Right lobe of liver (tissue), 4 donors: ENCODE measurements at regions not wholly inside any gene's neighbourhood (a gene's known extent, or its start where the extent isn't known, plus 50 kb on each side); places are given as distances from the start of the nearest gene placed in this dataset.

ENCODE experiments used
- POLR2A ChIP-seq: fragments of 450-650 bp; IDR thresholded peaks from one replicate; pipeline ENCODE4 v1.6.1; 2017; ENCODE audit warnings: antibody characterized with exemption, mild to moderate bottlenecking
- TF ChIP-seq, protein P1 (sequence below), 4 donors: fragments of 200-600 bp in 3 of 4; fragments of 450-650 bp in 1 of 4; IDR thresholded peaks; one replicate each; pipeline versions ENCODE4 v1.5.1 to v1.8.0; 2016 to 2022; ENCODE audit warnings: antibody characterized with exemption in 4 of 4, mild to moderate bottlenecking in 2 of 4
- donor health status: DM: no; HTN: no; CAD: no.
- donor health status: DM: no; HTN: no; CAD: no.
- donor health status: DM: no; HTN: yes; CAD: no.

DNA sequence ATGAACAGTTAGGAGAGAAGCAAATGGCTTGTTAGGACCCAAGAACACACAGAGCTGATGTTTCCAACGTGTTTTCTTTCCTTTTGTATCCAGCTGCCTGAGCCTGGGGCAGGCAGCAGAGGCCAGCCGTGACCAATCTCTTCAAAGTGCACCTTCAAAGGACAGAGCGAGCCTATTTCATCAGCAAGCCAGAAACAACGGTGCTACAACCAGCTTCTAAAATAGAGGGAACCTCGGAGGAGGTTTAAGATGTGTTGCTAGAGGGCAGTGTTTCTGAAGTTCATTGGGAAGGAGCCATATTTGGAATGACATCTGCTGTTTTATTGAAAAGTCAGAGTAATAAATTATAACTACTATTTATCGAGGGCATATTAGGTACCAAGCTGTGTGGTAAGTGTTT is 56.2 kb upstream of the RFC3 start:
- TF ChIP-seq POLR2A = no peak
- TF ChIP-seq, protein P1, sequence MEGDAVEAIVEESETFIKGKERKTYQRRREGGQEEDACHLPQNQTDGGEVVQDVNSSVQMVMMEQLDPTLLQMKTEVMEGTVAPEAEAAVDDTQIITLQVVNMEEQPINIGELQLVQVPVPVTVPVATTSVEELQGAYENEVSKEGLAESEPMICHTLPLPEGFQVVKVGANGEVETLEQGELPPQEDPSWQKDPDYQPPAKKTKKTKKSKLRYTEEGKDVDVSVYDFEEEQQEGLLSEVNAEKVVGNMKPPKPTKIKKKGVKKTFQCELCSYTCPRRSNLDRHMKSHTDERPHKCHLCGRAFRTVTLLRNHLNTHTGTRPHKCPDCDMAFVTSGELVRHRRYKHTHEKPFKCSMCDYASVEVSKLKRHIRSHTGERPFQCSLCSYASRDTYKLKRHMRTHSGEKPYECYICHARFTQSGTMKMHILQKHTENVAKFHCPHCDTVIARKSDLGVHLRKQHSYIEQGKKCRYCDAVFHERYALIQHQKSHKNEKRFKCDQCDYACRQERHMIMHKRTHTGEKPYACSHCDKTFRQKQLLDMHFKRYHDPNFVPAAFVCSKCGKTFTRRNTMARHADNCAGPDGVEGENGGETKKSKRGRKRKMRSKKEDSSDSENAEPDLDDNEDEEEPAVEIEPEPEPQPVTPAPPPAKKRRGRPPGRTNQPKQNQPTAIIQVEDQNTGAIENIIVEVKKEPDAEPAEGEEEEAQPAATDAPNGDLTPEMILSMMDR (IDR thresholded peaks at IDR 0.05) = no peak
